T-helper 17 cell (primary cell): ENCODE measurements at regions not wholly inside any gene's neighbourhood (a gene's known extent, or its start where the extent isn't known, plus 50 kb on each side); places are given as distances from the start of the nearest gene placed in this dataset.

Experiments
- ATAC-seq: fragments of 150-1000 bp; cut with Tn5 transposase; 2 replicates; pipeline ENCODE4 v1.10.0; 2021; ENCODE audit warnings: mild to moderate bottlenecking, moderate library complexity
- DNase-seq, 3 donors: peaks; one replicate each; pipeline versions ENCODE4 v3.0.0 to v3.0.0-alpha.2; 2020 to 2021
- H3K9me3 ChIP-seq: one replicate; pipeline ENCODE4 v1.7.0; 2013; ENCODE audit warnings: low read length, mild to moderate bottlenecking; ENCODE audit not compliant: control insufficient read depth, poor library complexity, severe bottlenecking
- H3K27ac Mint-ChIP-seq: one replicate; pipeline ENCODE4 v1.8.0; 2022; ENCODE audit warnings: mild to moderate bottlenecking, moderate library complexity, mixed read lengths
- H3K27me3 Mint-ChIP-seq: one replicate; pipeline ENCODE4 v1.8.0; 2022; ENCODE audit warnings: mixed read lengths
- H3K36me3 Mint-ChIP-seq: one replicate; pipeline ENCODE4 v1.8.0; 2022; ENCODE audit warnings: low read depth, mixed read lengths
- H3K4me1 Mint-ChIP-seq: one replicate; pipeline ENCODE4 v1.8.0; 2022; ENCODE audit warnings: mild to moderate bottlenecking, mixed read lengths
- H3K4me3 Mint-ChIP-seq: one replicate; pipeline ENCODE4 v1.8.0; 2022; ENCODE audit warnings: mild to moderate bottlenecking, moderate library complexity, mixed read lengths

- no peaks in the 10 kb centered on the region for H3K4me1 Mint-ChIP-seq
- H3K9me3 ChIP-seq: no peaks in the 10 kb centered on the region
- peaks cover 37% of the 10 kb centered on the region for H3K27me3 Mint-ChIP-seq
- no peak for ATAC-seq
- no peak overlapping the region for H3K4me3 Mint-ChIP-seq
- H3K36me3 Mint-ChIP-seq: peaks cover 2% of the 10 kb centered on the region
- H3K27ac Mint-ChIP-seq: no peak overlapping the region
- no peak for DNase-seq
Measured at GRCh38 chr21:36532769-36533467, 53.0 kb upstream of the CLDN14 start.

DNA sequence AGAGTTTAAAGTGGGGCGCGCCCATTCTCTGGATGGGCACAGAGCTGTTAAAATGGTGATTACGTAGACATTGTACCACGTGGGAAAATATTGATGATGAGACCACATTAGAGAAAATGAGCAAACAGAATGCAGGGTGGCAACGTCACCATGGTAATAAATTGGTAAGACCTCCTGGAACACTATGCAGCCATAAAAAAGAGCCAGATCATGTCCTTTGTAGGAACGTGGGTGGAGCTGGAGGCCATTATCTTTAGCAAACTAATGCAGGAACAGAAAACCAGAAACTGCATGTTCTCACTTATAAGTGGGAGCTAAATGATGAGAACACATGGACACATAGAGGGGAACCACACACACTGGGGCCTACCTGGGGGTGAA lies 53.5 kb upstream of the CLDN14 start:
- peaks cover 2% of the 10 kb centered on the region for H3K36me3 Mint-ChIP-seq
- DNase-seq (no peak), ATAC-seq (no peak)
- H3K4me1 Mint-ChIP-seq: no peaks in the 10 kb centered on the region
- H3K27me3 Mint-ChIP-seq: peaks cover 33% of the 10 kb centered on the region
- no peaks in the 10 kb centered on the region for H3K9me3 ChIP-seq
- no peak overlapping the region for H3K4me3 Mint-ChIP-seq
- no peak overlapping the region for H3K27ac Mint-ChIP-seq

DNA sequence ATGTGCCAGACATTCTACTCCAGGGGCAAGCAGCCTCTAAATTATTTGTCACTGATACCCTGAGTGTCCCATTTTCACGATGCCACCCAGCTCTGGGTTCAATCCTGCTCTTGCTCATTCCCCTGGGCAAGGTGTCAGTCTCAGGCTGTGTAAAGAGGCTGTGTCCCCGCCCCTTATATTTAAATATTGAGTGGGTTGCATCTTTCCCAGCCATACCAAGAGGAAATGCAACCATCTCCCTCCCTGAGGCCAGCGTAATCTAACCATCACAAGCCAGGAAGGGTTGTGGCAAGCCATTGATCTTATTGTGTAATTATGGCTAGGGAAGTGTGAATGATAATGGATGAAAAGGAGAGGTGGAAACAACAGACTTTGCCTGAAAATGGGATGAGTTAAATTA lies 54.7 kb upstream of the CLDN14 start:
- no peak overlapping the region for H3K4me3 Mint-ChIP-seq
- DNase-seq (no peak), ATAC-seq (no peak)
- no peaks in the 10 kb centered on the region for H3K4me1 Mint-ChIP-seq
- H3K27ac Mint-ChIP-seq: no peak overlapping the region
- H3K27me3 Mint-ChIP-seq: peaks cover 24% of the 10 kb centered on the region
- H3K36me3 Mint-ChIP-seq: peaks cover 2% of the 10 kb centered on the region
- H3K9me3 ChIP-seq: no peaks in the 10 kb centered on the region

DNA sequence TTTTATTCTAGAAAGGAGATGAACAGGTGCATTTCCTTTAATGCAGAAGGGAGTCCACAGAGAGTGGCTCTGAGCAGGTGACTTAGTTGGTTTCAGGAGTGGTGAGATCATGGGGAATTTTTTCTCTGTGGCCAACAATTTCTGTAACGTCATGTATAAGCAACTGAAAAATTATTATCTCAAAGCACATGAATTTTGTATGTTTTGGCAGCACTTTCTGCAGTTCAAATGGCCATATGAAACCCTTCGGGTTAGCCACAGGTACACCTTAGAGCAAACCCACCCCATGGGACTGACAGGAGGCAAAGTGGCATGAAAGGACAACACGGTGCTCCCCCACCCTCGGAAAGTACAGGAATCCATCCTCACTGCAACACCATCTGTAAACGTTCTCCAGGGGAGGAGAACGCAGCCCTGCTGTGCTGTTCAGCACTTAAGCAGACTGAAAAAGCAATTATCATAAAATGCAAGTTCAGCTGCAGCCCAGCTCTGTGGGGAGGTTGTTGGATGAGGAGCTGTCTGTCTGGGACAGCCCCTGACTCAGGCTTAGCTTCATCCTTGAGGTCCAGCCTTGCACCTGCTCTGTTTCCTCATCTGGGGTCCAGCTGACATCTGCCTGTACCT lies 55.8 kb upstream of the CLDN14 start:
- no peak for DNase-seq
- peaks cover 16% of the 10 kb centered on the region for H3K27me3 Mint-ChIP-seq
- H3K9me3 ChIP-seq: no peaks in the 10 kb centered on the region
- no peak overlapping the region for H3K27ac Mint-ChIP-seq
- no peak overlapping the region for H3K4me3 Mint-ChIP-seq
- H3K36me3 Mint-ChIP-seq: no peaks in the 10 kb centered on the region
- no peak for ATAC-seq
- no peaks in the 10 kb centered on the region for H3K4me1 Mint-ChIP-seq

GRCh38 chr21:36538761-36539160 lies 58.8 kb upstream of the CLDN14 start:
- ATAC-seq (no peak), DNase-seq (no peak)
- Mint-ChIP-seq H3K4me3 (no peak overlapping the region), H3K36me3 (no peaks in the 10 kb centered on the region), H3K27ac (no peak overlapping the region), H3K27me3 (peaks cover 24% of the 10 kb centered on the region), H3K4me1 (no peaks in the 10 kb centered on the region)
- no peaks in the 10 kb centered on the region for H3K9me3 ChIP-seq

DNA sequence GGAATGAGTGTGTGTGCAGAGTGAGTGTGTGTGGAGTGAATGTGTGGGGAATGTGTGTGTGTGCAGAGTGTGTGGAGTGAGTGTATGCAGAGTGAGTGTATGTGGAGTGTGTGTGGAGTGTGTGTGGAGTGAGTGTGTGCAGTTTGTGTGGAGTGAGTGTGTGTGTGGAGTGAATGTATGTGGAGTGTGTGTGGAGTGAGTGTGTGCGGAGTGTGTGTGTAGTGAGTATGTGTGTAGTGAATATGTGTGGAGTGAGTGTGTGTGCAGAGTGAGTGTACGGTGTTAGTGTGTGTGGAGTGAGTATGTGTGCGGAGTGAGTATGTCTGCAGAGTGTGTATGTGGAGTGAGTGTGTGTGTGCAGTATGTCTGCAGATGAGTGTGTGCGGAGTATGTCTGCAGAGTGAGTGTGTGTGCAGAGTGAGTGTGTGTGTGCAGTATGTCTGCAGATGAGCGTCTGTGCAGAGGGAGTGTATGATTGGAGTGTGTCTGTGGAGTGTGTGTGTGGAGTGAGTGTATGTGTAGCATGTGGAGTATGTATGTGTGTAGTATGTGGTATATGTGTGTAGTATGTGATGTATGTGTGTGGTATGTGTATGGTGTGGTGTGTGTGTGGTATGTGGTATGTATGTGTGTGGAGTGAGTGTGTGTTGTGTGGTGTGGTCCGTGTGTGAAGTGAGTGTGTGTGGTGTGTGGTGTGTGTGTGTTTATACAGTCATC lies 59.7 kb upstream of the CLDN14 start:
- no peak overlapping the region for H3K4me3 Mint-ChIP-seq
- no peaks in the 10 kb centered on the region for H3K36me3 Mint-ChIP-seq
- ATAC-seq: no peak
- H3K4me1 Mint-ChIP-seq: no peaks in the 10 kb centered on the region
- no peaks in the 10 kb centered on the region for H3K9me3 ChIP-seq
- no peak for DNase-seq
- H3K27ac Mint-ChIP-seq: no peak overlapping the region
- H3K27me3 Mint-ChIP-seq: peaks cover 32% of the 10 kb centered on the region

DNA sequence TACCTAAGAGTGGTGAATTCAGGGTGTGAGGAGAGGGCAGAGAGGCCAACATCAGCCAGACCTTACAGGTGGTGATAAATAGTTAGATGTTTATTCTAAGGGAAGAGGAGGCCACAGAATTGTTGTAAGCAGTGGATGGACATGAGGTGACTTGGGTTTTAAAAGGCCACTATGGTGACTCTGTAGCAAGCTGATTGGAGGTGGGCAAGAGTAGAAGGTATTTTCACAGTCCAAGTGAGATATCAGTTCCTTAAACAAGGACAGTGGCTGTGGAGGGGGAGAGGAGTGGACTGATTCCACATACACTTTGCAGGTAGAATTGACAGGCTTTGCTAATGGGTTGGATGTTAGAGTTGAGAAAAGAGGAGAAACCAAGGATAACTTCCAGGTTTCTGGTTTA lies 60.8 kb upstream of the CLDN14 start:
- peaks cover 37% of the 10 kb centered on the region for H3K27me3 Mint-ChIP-seq
- no peaks in the 10 kb centered on the region for H3K4me1 Mint-ChIP-seq
- no peaks in the 10 kb centered on the region for H3K36me3 Mint-ChIP-seq
- no peak overlapping the region for H3K27ac Mint-ChIP-seq
- ATAC-seq: no peak
- no peak for DNase-seq
- H3K4me3 Mint-ChIP-seq: no peak overlapping the region
- no peaks in the 10 kb centered on the region for H3K9me3 ChIP-seq

GRCh38 chr21:36541721-36542139 lies 61.8 kb upstream of the CLDN14 start:
- no peak for ATAC-seq
- H3K4me1 Mint-ChIP-seq: no peaks in the 10 kb centered on the region
- no peaks in the 10 kb centered on the region for H3K36me3 Mint-ChIP-seq
- no peaks in the 10 kb centered on the region for H3K9me3 ChIP-seq
- H3K27me3 Mint-ChIP-seq: peaks cover 36% of the 10 kb centered on the region
- H3K4me3 Mint-ChIP-seq: no peak overlapping the region
- no peak for DNase-seq
- no peak overlapping the region for H3K27ac Mint-ChIP-seq

- H3K36me3 Mint-ChIP-seq: no peaks in the 10 kb centered on the region
- no peak for ATAC-seq
- H3K4me3 Mint-ChIP-seq: no peak overlapping the region
- peaks cover 34% of the 10 kb centered on the region for H3K27me3 Mint-ChIP-seq
- no peak overlapping the region for H3K27ac Mint-ChIP-seq
- no peak for DNase-seq
- H3K4me1 Mint-ChIP-seq: no peaks in the 10 kb centered on the region
- no peaks in the 10 kb centered on the region for H3K9me3 ChIP-seq
Measured at GRCh38 chr21:36542312-36543101, 62.6 kb upstream of the CLDN14 start.

- no peak for DNase-seq
- no peaks in the 10 kb centered on the region for H3K4me1 Mint-ChIP-seq
- ATAC-seq: no peak
- H3K36me3 Mint-ChIP-seq: no peaks in the 10 kb centered on the region
- H3K9me3 ChIP-seq: no peaks in the 10 kb centered on the region
- H3K4me3 Mint-ChIP-seq: no peak overlapping the region
- no peak overlapping the region for H3K27ac Mint-ChIP-seq
- H3K27me3 Mint-ChIP-seq: peaks cover 46% of the 10 kb centered on the region
Measured at GRCh38 chr21:36543924-36544323, 64.0 kb upstream of the CLDN14 start.

DNA sequence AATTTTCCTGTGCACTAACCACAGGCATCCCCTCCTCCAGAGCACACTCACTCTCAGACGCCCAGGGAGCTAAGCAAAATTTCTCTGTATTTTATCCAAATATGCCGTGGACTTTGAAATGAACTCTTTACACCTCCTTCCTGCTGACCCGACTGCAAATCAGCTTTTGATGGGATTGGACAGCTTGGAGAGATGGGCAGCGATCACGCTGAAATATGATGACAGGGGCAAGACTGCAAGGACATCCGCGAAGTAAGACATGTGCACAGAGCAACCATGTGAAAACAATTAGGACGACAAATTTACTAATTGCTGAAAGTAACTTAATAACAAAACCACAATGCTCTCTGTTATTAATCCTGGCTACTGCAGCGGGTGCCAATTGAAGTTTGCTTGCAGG lies 64.6 kb upstream of the CLDN14 start:
- Mint-ChIP-seq H3K4me3 (no peak overlapping the region), H3K4me1 (no peaks in the 10 kb centered on the region), H3K27me3 (peaks cover 51% of the 10 kb centered on the region), H3K27ac (no peak overlapping the region), H3K36me3 (no peaks in the 10 kb centered on the region)
- no peak for ATAC-seq
- no peak for DNase-seq
- H3K9me3 ChIP-seq: no peaks in the 10 kb centered on the region

GRCh38 chr21:36545776-36546511 lies 66.0 kb upstream of the CLDN14 start:
- DNase-seq (no peak), ATAC-seq (no peak)
- H3K36me3 Mint-ChIP-seq: no peaks in the 10 kb centered on the region
- H3K27me3 Mint-ChIP-seq: peaks cover 55% of the 10 kb centered on the region
- no peaks in the 10 kb centered on the region for H3K4me1 Mint-ChIP-seq
- no peaks in the 10 kb centered on the region for H3K9me3 ChIP-seq
- no peak overlapping the region for H3K4me3 Mint-ChIP-seq
- no peak overlapping the region for H3K27ac Mint-ChIP-seq

DNA sequence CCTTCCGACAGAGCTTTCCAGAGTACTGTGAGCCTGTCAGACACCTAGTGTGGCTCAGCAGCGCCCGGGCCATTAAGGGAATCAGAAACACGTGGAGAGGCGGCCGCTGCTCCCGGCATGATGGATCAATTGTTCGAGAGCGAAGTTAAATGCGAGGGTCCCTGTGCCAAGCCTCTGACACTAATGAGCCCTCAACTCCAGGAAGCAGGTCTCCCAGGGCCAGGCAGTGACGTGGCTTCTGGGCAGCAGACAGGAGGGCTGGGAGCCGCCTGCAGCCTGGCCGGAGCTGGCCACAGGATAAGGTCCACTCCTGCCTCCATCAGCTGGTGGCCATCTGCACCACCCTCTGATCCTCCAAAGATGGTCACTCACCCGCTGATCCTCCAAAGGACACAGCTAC lies 67.5 kb upstream of the CLDN14 start:
- no peak for DNase-seq
- peaks cover 49% of the 10 kb centered on the region for H3K27me3 Mint-ChIP-seq
- no peaks in the 10 kb centered on the region for H3K36me3 Mint-ChIP-seq
- ATAC-seq: no peak
- H3K4me3 Mint-ChIP-seq: no peak overlapping the region
- H3K4me1 Mint-ChIP-seq: no peaks in the 10 kb centered on the region
- no peak overlapping the region for H3K27ac Mint-ChIP-seq
- no peaks in the 10 kb centered on the region for H3K9me3 ChIP-seq
